GM23248 (cell line): ENCODE measurements at regions not wholly inside any gene's neighbourhood (a gene's known extent, or its start where the extent isn't known, plus 50 kb on each side); places are given as distances from the start of the nearest gene placed in this dataset.
"Not testable (repeated sequence)": the region's sequence is repeated elsewhere in the genome, so short reads cannot be mapped to it uniquely, and the experiment has no call there.

Experiments used
- DNase-seq: peaks from one replicate; pipeline ENCODE4 v3.0.0-alpha.2; 2015
- H2AFZ ChIP-seq: fragments of 200-600 bp; sonication (generic); 2 replicates; pipeline ENCODE4 v1.6.1; 2016; ENCODE audit warnings: antibody characterized with exemption
- H3F3A ChIP-seq: fragments of 200-600 bp; sonication (generic); 2 replicates; pipeline ENCODE4 v1.6.1; 2016; ENCODE audit warnings: mild to moderate bottlenecking, antibody characterized with exemption, mixed run types; ENCODE audit not compliant: insufficient read depth
- H3K27ac ChIP-seq: fragments of 200-600 bp; sonication (generic); 2 replicates; pipeline ENCODE4 v1.5.1; 2016; ENCODE audit warnings: mild to moderate bottlenecking
- H3K27me3 ChIP-seq: fragments of 200-600 bp; sonication (generic); replicated peaks from 2 replicates; pipeline ENCODE4 v1.6.1; 2016; ENCODE audit warnings: mild to moderate bottlenecking; ENCODE audit not compliant: insufficient read depth
- H3K36me3 ChIP-seq: fragments of 200-600 bp; sonication (generic); 2 replicates; pipeline ENCODE4 v1.6.1; 2016; ENCODE audit warnings: low read depth, mild to moderate bottlenecking
- H3K4me1 ChIP-seq: fragments of 200-600 bp; sonication (generic); 2 replicates; pipeline ENCODE4 v1.6.1; 2016; ENCODE audit warnings: mild to moderate bottlenecking; ENCODE audit not compliant: insufficient read depth
- H3K4me2 ChIP-seq: fragments of 200-600 bp; sonication (generic); one replicate; pipeline ENCODE4 v1.6.1; 2016; ENCODE audit warnings: mild to moderate bottlenecking; ENCODE audit not compliant: unreplicated experiment
- H3K4me3 ChIP-seq: fragments of 200-600 bp; sonication (generic); 2 replicates; pipeline ENCODE4 v1.5.1; 2016; ENCODE audit warnings: mild to moderate bottlenecking
- H3K79me2 ChIP-seq: fragments of 200-600 bp; sonication (generic); 2 replicates; pipeline ENCODE4 v1.6.1; 2016; ENCODE audit warnings: mild to moderate bottlenecking; ENCODE audit not compliant: insufficient read depth
- H3K9ac ChIP-seq: fragments of 200-600 bp; sonication (generic); 2 replicates; pipeline ENCODE4 v1.6.1; 2016; ENCODE audit warnings: mild to moderate bottlenecking
- H3K9me2 ChIP-seq: fragments of 200-600 bp; sonication (generic); 2 replicates; pipeline ENCODE4 v1.6.1; 2016; ENCODE audit warnings: mixed run types, mild to moderate bottlenecking, moderate library complexity; ENCODE audit not compliant: insufficient read depth
- H3K9me3 ChIP-seq: fragments of 200-600 bp; sonication (generic); one replicate; pipeline ENCODE4 v1.6.1; 2017; ENCODE audit warnings: low read depth
- H4K20me1 ChIP-seq: fragments of 200-600 bp; sonication (generic); 2 replicates; pipeline ENCODE4 v1.6.0; 2016; ENCODE audit not compliant: insufficient read depth
- EZH2 ChIP-seq: fragments of 200-600 bp; sonication (generic); IDR thresholded peaks from 2 replicates; pipeline ENCODE4 v1.6.1; 2018; ENCODE audit warnings: antibody characterized with exemption, mild to moderate bottlenecking; ENCODE audit not compliant: insufficient read depth, poor library complexity, severe bottlenecking
- EZH2phosphoT487 ChIP-seq: fragments of 200-600 bp; sonication (generic); IDR thresholded peaks from 2 replicates; pipeline ENCODE4 v1.6.1; 2018; ENCODE audit warnings: antibody characterized with exemption, moderate library complexity, mild to moderate bottlenecking, low read depth; ENCODE audit not compliant: insufficient read depth
- WGBS, 2 experiments: methylation state at CpG; one replicate each; pipeline ENCODE4 v1.1.6; 2015 to 2017; ENCODE audit warnings: low lambda C conversion rate in 2 of 2, low coverage in 1 of 2; ENCODE audit errors: missing lambda C conversion rate in 2 of 2; 5-methylcytosine and 5-hydroxymethylcytosine counted together
- in situ Hi-C: fragments of 300-500 bp; cut with MboI; formaldehyde crosslinking; loops from 2 replicates; pipeline ENCODE4 v1.15.0; 2020

- Histone ChIP-seq H3K9me2 (no peaks in the 10 kb centered on the region), H4K20me1 (no peaks in the 10 kb centered on the region), H3K27me3 (no peaks in the 10 kb centered on the region), H3K27ac (no peak overlapping the region), H2AFZ (no peak overlapping the region), H3F3A (peaks cover 4% of the 10 kb centered on the region; the same call in 1 of the 2 replicates), H3K36me3 (no peaks in the 10 kb centered on the region), H3K79me2 (no peaks in the 10 kb centered on the region), H3K4me3 (no peak overlapping the region), H3K9me3 (no peaks in the 10 kb centered on the region), H3K9ac (no peak overlapping the region), H3K4me1 (peaks cover 8% of the 10 kb centered on the region; the same call in 1 of the 2 replicates), H3K4me2 (no peak overlapping the region)
- DNase-seq, result no peak
- WGBS, 2 experiments, result 87 to 91% methylated on average over 2 of the region's 2 CpGs
- in situ Hi-C loops, result no loop called here
- no peak for TF ChIP-seq EZH2phosphoT487
- no peak for TF ChIP-seq EZH2
Measured at GRCh38 chr10:60531006-60531405, 141.3 kb upstream of the ANK3 start.

GRCh38 chr10:60527676-60528075 lies 138.0 kb upstream of the ANK3 start:
- no peaks in the 10 kb centered on the region for H3K9me3 ChIP-seq
- H3K27me3 ChIP-seq, result no peaks in the 10 kb centered on the region
- 93% methylated on average over 2 of the region's 2 CpGs for WGBS, 2 experiments
- peaks cover 6% of the 10 kb centered on the region; the same call in 1 of the 2 replicates for H3K4me1 ChIP-seq
- no peak overlapping the region for H3K4me2 ChIP-seq
- H3K79me2 ChIP-seq, result no peaks in the 10 kb centered on the region
- TF ChIP-seq EZH2phosphoT487 (no peak), EZH2 (no peak)
- H3K9ac ChIP-seq, result no peak overlapping the region
- no peak for DNase-seq
- H3F3A ChIP-seq, result peaks cover 12% of the 10 kb centered on the region; the same call in 1 of the 2 replicates
- no peaks in the 10 kb centered on the region for H4K20me1 ChIP-seq
- no peak overlapping the region for H2AFZ ChIP-seq
- in situ Hi-C loops, result no loop called here
- no peaks in the 10 kb centered on the region for H3K36me3 ChIP-seq
- H3K9me2 ChIP-seq, result no peaks in the 10 kb centered on the region
- H3K4me3 ChIP-seq, result no peak overlapping the region
- no peak overlapping the region for H3K27ac ChIP-seq

- Histone ChIP-seq H3K9me3 (no peaks in the 10 kb centered on the region), H3K79me2 (no peaks in the 10 kb centered on the region), H4K20me1 (no peaks in the 10 kb centered on the region), H3K4me3 (no peak overlapping the region), H3K9me2 (no peaks in the 10 kb centered on the region), H3K4me2 (no peak overlapping the region), H3F3A (peaks cover 27% of the 10 kb centered on the region), H3K9ac (no peak overlapping the region), H3K27ac (no peak overlapping the region), H3K36me3 (no peaks in the 10 kb centered on the region), H2AFZ (no peak overlapping the region), H3K4me1 (peaks cover 23% of the 10 kb centered on the region), H3K27me3 (no peaks in the 10 kb centered on the region)
- TF ChIP-seq EZH2 (no peak), EZH2phosphoT487 (no peak)
- WGBS, 2 experiments, result 85 to 88% methylated on average over 9 of the region's 9 CpGs
- no peak for DNase-seq
- in situ Hi-C loops, result no loop called here
Measured at GRCh38 chr10:60525716-60526585, 136.3 kb upstream of the ANK3 start.

- WGBS, 2 experiments, result 10 to 13% methylated on average over 4 of the region's 4 CpGs
- H3K9ac ChIP-seq, result no peak overlapping the region
- no peaks in the 10 kb centered on the region for H3K27me3 ChIP-seq
- H2AFZ ChIP-seq, result no peak overlapping the region
- H3K4me3 ChIP-seq, result no peak overlapping the region
- H4K20me1 ChIP-seq, result no peaks in the 10 kb centered on the region
- H3K27ac ChIP-seq, result no peak overlapping the region
- no peaks in the 10 kb centered on the region for H3K9me2 ChIP-seq
- H3K79me2 ChIP-seq, result no peaks in the 10 kb centered on the region
- H3K4me1 ChIP-seq, result peaks cover 26% of the 10 kb centered on the region
- H3F3A ChIP-seq, result peaks cover 27% of the 10 kb centered on the region
- H3K4me2 ChIP-seq, result no peak overlapping the region
- no peaks in the 10 kb centered on the region for H3K36me3 ChIP-seq
- in situ Hi-C loops, result no loop called here
- DNase-seq, result peak; percentile 83
- TF ChIP-seq EZH2phosphoT487 (peak; percentile 86; the same call in 1 of the 2 replicates), EZH2 (no peak)
- no peaks in the 10 kb centered on the region for H3K9me3 ChIP-seq
Measured at GRCh38 chr10:60524541-60524940, 134.9 kb upstream of the ANK3 start.

- H3K27me3 ChIP-seq, H3K9me2 ChIP-seq, H4K20me1 ChIP-seq, H3K4me3 ChIP-seq, H3K27ac ChIP-seq, H3K36me3 ChIP-seq, DNase-seq, H3K9ac ChIP-seq, H3K9me3 ChIP-seq, H3K79me2 ChIP-seq, H2AFZ ChIP-seq, in situ Hi-C loops, H3K4me2 ChIP-seq: not testable (repeated sequence)
- WGBS, 2 experiments, result 93 to 100% methylated on average over 3 to 4 of the region's 4 CpGs
- H3F3A ChIP-seq, result peaks cover 27% of the 10 kb centered on the region
- H3K4me1 ChIP-seq, result peaks cover 26% of the 10 kb centered on the region
Measured at GRCh38 chr10:60523371-60523770, 133.7 kb upstream of the ANK3 start.
